Neural progenitor cell (in vitro differentiated cells): ENCODE measurements at regions not wholly inside any gene's neighbourhood (a gene's known extent, or its start where the extent isn't known, plus 50 kb on each side); places are given as distances from the start of the nearest gene placed in this dataset.

ENCODE experiments used
- DNase-seq: peaks from one replicate; pipeline ENCODE4 v3.0.0-alpha.2; 2016; ENCODE audit warnings: low spot score
- H2AFZ ChIP-seq: fragments of 200-600 bp; sonication (generic); replicated peaks from 2 replicates; pipeline ENCODE4 v1.6.1; 2016; ENCODE audit warnings: antibody characterized with exemption
- H3F3A ChIP-seq: fragments of 200-600 bp; sonication (generic); 2 replicates; pipeline ENCODE4 v1.6.1; 2016; ENCODE audit warnings: antibody characterized with exemption, low read depth
- H3K27ac ChIP-seq: fragments of 200-600 bp; sonication (generic); 2 replicates; pipeline ENCODE4 v1.5.1; 2016; ENCODE audit warnings: mild to moderate bottlenecking
- H3K27me3 ChIP-seq: fragments of 200-600 bp; sonication (generic); 2 replicates; pipeline ENCODE4 v1.6.1; 2016; ENCODE audit warnings: mild to moderate bottlenecking, moderate library complexity
- H3K36me3 ChIP-seq: fragments of 200-600 bp; sonication (generic); 2 replicates; pipeline ENCODE4 v1.5.1; 2016
- H3K4me1 ChIP-seq: fragments of 200-600 bp; sonication (generic); 2 replicates; pipeline ENCODE4 v1.6.1; 2016; ENCODE audit warnings: mixed run types
- H3K4me2 ChIP-seq: fragments of 200-600 bp; sonication (generic); 2 replicates; pipeline ENCODE4 v1.6.1; 2016
- H3K4me3 ChIP-seq: fragments of 200-600 bp; sonication (generic); 2 replicates; pipeline ENCODE4 v1.5.1; 2016
- H3K79me2 ChIP-seq: fragments of 200-600 bp; sonication (generic); 2 replicates; pipeline ENCODE4 v1.6.1; 2016; ENCODE audit warnings: low read depth
- H3K9ac ChIP-seq: fragments of 200-600 bp; sonication (generic); 2 replicates; pipeline ENCODE4 v1.6.1; 2016
- H3K9me3 ChIP-seq: fragments of 200-600 bp; sonication (generic); 2 replicates; pipeline ENCODE4 v1.5.1; 2016; ENCODE audit warnings: low read depth
- H4K20me1 ChIP-seq: fragments of 200-600 bp; sonication (generic); 2 replicates; pipeline ENCODE4 v1.6.1; 2016; ENCODE audit warnings: low read depth
- H3K27ac Mint-ChIP-seq: 3 replicates; pipeline ENCODE4 v1.8.0; 2021; ENCODE audit warnings: mixed read lengths
- H3K27me3 Mint-ChIP-seq: 2 replicates; pipeline ENCODE4 v1.8.0; 2022; ENCODE audit warnings: low read depth, mild to moderate bottlenecking, inconsistent platforms, moderate library complexity, mixed read lengths; ENCODE audit not compliant: insufficient read depth
- H3K36me3 Mint-ChIP-seq: 3 replicates; pipeline ENCODE4 v1.8.0; 2021; ENCODE audit warnings: mixed read lengths
- H3K4me1 Mint-ChIP-seq: 3 replicates; pipeline ENCODE4 v1.8.0; 2021; ENCODE audit warnings: mixed read lengths
- H3K4me3 Mint-ChIP-seq: 3 replicates; pipeline ENCODE4 v1.8.0; 2021; ENCODE audit warnings: mild to moderate bottlenecking, moderate library complexity, mixed read lengths
- H3K9me3 Mint-ChIP-seq: 3 replicates; pipeline ENCODE4 v1.8.0; 2020; ENCODE audit warnings: mixed read lengths
- EZH2 ChIP-seq: fragments of 200-600 bp; sonication (generic); IDR thresholded peaks from 2 replicates; pipeline ENCODE4 v1.6.1; 2017; ENCODE audit warnings: antibody characterized with exemption, mild to moderate bottlenecking, moderate library complexity
- EZH2phosphoT487 ChIP-seq: fragments of 200-600 bp; sonication (generic); IDR thresholded peaks from 2 replicates; pipeline ENCODE4 v1.6.1; 2017; ENCODE audit warnings: antibody characterized with exemption
- TF ChIP-seq, protein P1 (sequence below): fragments of 200-600 bp; sonication (generic); IDR thresholded peaks from 2 replicates; pipeline ENCODE4 v1.5.1; 2017; ENCODE audit warnings: antibody characterized with exemption, mild to moderate bottlenecking

DNA sequence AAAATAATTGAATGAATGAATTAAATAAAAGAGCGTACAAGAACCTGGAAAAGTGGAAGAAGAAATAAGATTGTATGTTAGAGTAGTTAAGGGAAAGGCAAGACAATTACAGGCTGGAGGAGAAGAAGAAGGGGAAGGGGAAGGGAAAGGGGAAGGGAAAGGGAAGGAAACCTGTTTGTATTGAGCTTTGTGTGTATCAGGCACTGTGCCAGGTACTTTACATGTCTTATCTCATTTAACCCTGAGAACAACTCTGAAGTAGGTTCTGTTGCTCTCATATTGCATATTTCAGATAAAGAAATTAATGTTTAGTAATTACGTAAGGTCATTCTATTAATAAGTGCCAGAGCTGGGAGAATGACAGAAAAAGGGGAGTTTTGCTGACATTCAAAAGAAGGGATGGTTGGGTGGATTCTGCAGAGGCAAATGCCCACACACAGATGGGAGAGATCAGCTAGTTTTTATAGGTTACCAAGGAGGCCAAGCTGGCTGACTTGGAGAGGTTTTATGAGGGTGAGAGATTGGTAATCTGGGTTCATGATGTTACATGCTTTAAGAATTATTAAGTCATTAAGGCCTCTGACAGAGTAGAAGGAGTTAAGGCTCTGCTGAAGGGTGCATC, 92.3 kb upstream of the LCORL start:
- Histone ChIP-seq H3K4me2 (no peak overlapping the region), H3K4me3 (no peak overlapping the region), H3K27ac (no peak overlapping the region), H4K20me1 (no peaks in the 10 kb centered on the region), H3K4me1 (no peaks in the 10 kb centered on the region), H3K9ac (no peak overlapping the region), H3F3A (no peaks in the 10 kb centered on the region), H3K27me3 (no peaks in the 10 kb centered on the region), H3K36me3 (no peaks in the 10 kb centered on the region), H3K9me3 (no peaks in the 10 kb centered on the region), H3K79me2 (no peaks in the 10 kb centered on the region), H2AFZ (no peak overlapping the region)
- TF ChIP-seq, protein P1, sequence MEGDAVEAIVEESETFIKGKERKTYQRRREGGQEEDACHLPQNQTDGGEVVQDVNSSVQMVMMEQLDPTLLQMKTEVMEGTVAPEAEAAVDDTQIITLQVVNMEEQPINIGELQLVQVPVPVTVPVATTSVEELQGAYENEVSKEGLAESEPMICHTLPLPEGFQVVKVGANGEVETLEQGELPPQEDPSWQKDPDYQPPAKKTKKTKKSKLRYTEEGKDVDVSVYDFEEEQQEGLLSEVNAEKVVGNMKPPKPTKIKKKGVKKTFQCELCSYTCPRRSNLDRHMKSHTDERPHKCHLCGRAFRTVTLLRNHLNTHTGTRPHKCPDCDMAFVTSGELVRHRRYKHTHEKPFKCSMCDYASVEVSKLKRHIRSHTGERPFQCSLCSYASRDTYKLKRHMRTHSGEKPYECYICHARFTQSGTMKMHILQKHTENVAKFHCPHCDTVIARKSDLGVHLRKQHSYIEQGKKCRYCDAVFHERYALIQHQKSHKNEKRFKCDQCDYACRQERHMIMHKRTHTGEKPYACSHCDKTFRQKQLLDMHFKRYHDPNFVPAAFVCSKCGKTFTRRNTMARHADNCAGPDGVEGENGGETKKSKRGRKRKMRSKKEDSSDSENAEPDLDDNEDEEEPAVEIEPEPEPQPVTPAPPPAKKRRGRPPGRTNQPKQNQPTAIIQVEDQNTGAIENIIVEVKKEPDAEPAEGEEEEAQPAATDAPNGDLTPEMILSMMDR, result no peak
- no peak for TF ChIP-seq EZH2
- no peak for TF ChIP-seq EZH2phosphoT487
- H3K27ac Mint-ChIP-seq, result no peak overlapping the region
- no peak for DNase-seq
- no peak overlapping the region for H3K4me3 Mint-ChIP-seq
- H3K4me1 Mint-ChIP-seq, result no peaks in the 10 kb centered on the region
- no peaks in the 10 kb centered on the region for H3K27me3 Mint-ChIP-seq
- no peaks in the 10 kb centered on the region for H3K9me3 Mint-ChIP-seq
- H3K36me3 Mint-ChIP-seq, result no peaks in the 10 kb centered on the region

DNA sequence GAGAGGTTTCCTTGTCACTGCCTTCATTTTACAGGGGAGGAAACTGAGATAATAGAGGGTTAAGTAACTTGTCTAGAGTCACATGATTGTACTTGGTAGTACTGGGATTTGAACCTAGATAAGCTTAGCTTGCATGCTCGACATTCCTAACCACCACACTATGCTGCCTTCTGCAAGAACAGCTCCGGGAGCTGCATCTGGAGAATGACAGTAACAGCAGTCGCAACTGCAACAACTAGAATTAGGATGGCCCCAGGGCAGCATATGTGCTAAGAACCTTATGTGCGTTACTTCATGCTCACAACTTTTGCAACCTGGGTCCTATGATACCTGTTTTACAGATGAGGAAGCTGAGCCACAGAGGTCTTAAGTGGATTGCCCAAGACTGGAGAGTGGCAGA, 89.5 kb upstream of the LCORL start:
- Histone ChIP-seq H3K9me3 (no peaks in the 10 kb centered on the region), H3K9ac (no peak overlapping the region), H3K27me3 (no peaks in the 10 kb centered on the region), H3K4me2 (no peak overlapping the region), H2AFZ (no peak overlapping the region), H3K4me3 (no peak overlapping the region), H3K36me3 (no peaks in the 10 kb centered on the region), H3K4me1 (no peaks in the 10 kb centered on the region), H3K27ac (no peak overlapping the region), H4K20me1 (no peaks in the 10 kb centered on the region), H3K79me2 (no peaks in the 10 kb centered on the region), H3F3A (no peaks in the 10 kb centered on the region)
- no peak overlapping the region for H3K4me3 Mint-ChIP-seq
- H3K36me3 Mint-ChIP-seq, result no peaks in the 10 kb centered on the region
- no peak overlapping the region for H3K27ac Mint-ChIP-seq
- H3K9me3 Mint-ChIP-seq, result no peaks in the 10 kb centered on the region
- no peak for TF ChIP-seq EZH2
- TF ChIP-seq, protein P1, result no peak
- no peak for TF ChIP-seq EZH2phosphoT487
- no peaks in the 10 kb centered on the region for H3K4me1 Mint-ChIP-seq
- no peak for DNase-seq
- H3K27me3 Mint-ChIP-seq, result no peaks in the 10 kb centered on the region

DNA sequence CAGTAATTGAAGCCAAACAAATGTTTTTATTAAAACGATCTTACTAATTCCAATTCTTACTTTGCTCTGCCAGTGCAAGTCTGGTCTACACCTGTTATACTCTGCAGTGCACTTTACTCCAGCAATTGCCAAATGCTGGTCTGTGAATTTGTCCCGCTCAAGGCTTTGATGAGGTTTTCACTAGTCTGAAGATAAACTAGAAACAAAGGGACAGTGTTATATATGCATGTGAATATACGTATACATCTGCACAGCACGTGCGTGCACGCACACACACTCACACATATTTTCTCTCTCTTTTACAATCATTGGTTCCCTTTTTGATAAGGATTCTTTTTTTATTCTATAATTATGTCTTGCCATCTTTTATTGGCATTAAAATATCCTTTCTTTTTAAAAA, 88.5 kb upstream of the LCORL start:
- no peaks in the 10 kb centered on the region for H3K4me1 Mint-ChIP-seq
- no peaks in the 10 kb centered on the region for H4K20me1 ChIP-seq
- no peak overlapping the region for H3K4me3 ChIP-seq
- H3K4me2 ChIP-seq, result no peak overlapping the region
- DNase-seq, result no peak
- H3K79me2 ChIP-seq, result no peaks in the 10 kb centered on the region
- H3K27ac Mint-ChIP-seq, result no peak overlapping the region
- TF ChIP-seq EZH2, result no peak
- TF ChIP-seq, protein P1, result no peak
- no peak for TF ChIP-seq EZH2phosphoT487
- H2AFZ ChIP-seq, result no peak overlapping the region
- H3K9me3 ChIP-seq, result no peaks in the 10 kb centered on the region
- H3K36me3 Mint-ChIP-seq, result no peaks in the 10 kb centered on the region
- H3K4me3 Mint-ChIP-seq, result no peak overlapping the region
- no peaks in the 10 kb centered on the region for H3K27me3 ChIP-seq
- no peaks in the 10 kb centered on the region for H3K4me1 ChIP-seq
- no peak overlapping the region for H3K9ac ChIP-seq
- no peaks in the 10 kb centered on the region for H3K9me3 Mint-ChIP-seq
- H3K27ac ChIP-seq, result no peak overlapping the region
- no peaks in the 10 kb centered on the region for H3K36me3 ChIP-seq
- H3F3A ChIP-seq, result no peaks in the 10 kb centered on the region
- no peaks in the 10 kb centered on the region for H3K27me3 Mint-ChIP-seq
